ENCODE measurements at regions not wholly inside any gene's neighbourhood (a gene's known extent, or its start where the extent isn't known, plus 50 kb on each side); places are given as distances from the start of the nearest gene placed in this dataset.
A peak's percentile ranks its signal among the peaks of the same experiment; 100 is the strongest.

- no peaks in the 10 kb centered on the region for H3K36me3 ChIP-seq (ENCODE audit: low read depth)
- intact Hi-C loops (cut with DNase I, micrococcal nuclease), result no loop called here
- no peaks in the 10 kb centered on the region for H3K9me3 ChIP-seq
- no peak overlapping the region for H3K4me3 ChIP-seq
- no peak for ATAC-seq
- TF ChIP-seq CTCF (IDR thresholded peaks at IDR 0.05), result no peak
- no peaks in the 10 kb centered on the region for H3K4me1 ChIP-seq (ENCODE audit: low read depth)
- DNase-seq, result peak in 1 of 3 donors; percentile 6
Observed at GRCh38 chr18:57242285-57242684, 95.4 kb downstream of the BOD1L2 start.

- H3K4me1 ChIP-seq (ENCODE audit: low read depth), result no peaks in the 10 kb centered on the region
- no peak overlapping the region for H3K4me3 ChIP-seq
- ATAC-seq, result no peak
- DNase-seq, result no peak
- no peaks in the 10 kb centered on the region for H3K36me3 ChIP-seq (ENCODE audit: low read depth)
- no peak for TF ChIP-seq CTCF (IDR thresholded peaks at IDR 0.05)
- intact Hi-C loops (cut with DNase I, micrococcal nuclease), result no loop called here
- H3K9me3 ChIP-seq, result no peaks in the 10 kb centered on the region
Observed at GRCh38 chr18:57243624-57244179, 96.8 kb downstream of the BOD1L2 start.

- TF ChIP-seq CTCF (IDR thresholded peaks at IDR 0.05), result no peak
- ATAC-seq (no peak), DNase-seq (no peak)
- Histone ChIP-seq H3K4me3 (no peak overlapping the region), H3K9me3 (no peaks in the 10 kb centered on the region), H3K4me1 (ENCODE audit: low read depth) (no peaks in the 10 kb centered on the region), H3K36me3 (ENCODE audit: low read depth) (no peaks in the 10 kb centered on the region)
- intact Hi-C loops (cut with DNase I, micrococcal nuclease), result no loop called here
Observed at GRCh38 chr18:57249179-57249578, 102.3 kb downstream of the BOD1L2 start.

- no peak for TF ChIP-seq CTCF (IDR thresholded peaks at IDR 0.05)
- no peaks in the 10 kb centered on the region for H3K36me3 ChIP-seq (ENCODE audit: low read depth)
- DNase-seq (no peak), ATAC-seq (no peak)
- H3K9me3 ChIP-seq, result no peaks in the 10 kb centered on the region
- intact Hi-C loops (cut with DNase I, micrococcal nuclease), result no loop called here
- no peaks in the 10 kb centered on the region for H3K4me1 ChIP-seq (ENCODE audit: low read depth)
- no peak overlapping the region for H3K4me3 ChIP-seq
Observed at GRCh38 chr18:57249883-57250282, 102.5 kb upstream of the ST8SIA3 start.

GRCh38 chr18:57251747-57252146 is 100.6 kb upstream of the ST8SIA3 start:
- no peak overlapping the region for H3K4me3 ChIP-seq
- ATAC-seq (no peak), DNase-seq (no peak)
- TF ChIP-seq CTCF (IDR thresholded peaks at IDR 0.05), result no peak
- H3K4me1 ChIP-seq (ENCODE audit: low read depth), result no peaks in the 10 kb centered on the region
- intact Hi-C loops (cut with DNase I, micrococcal nuclease), result no loop called here
- no peaks in the 10 kb centered on the region for H3K36me3 ChIP-seq (ENCODE audit: low read depth)
- H3K9me3 ChIP-seq, result no peaks in the 10 kb centered on the region

GRCh38 chr18:57253903-57254302 is 98.5 kb upstream of the ST8SIA3 start:
- no peak for DNase-seq
- no peak for TF ChIP-seq CTCF (IDR thresholded peaks at IDR 0.05)
- ATAC-seq, result no peak
- no peaks in the 10 kb centered on the region for H3K4me1 ChIP-seq (ENCODE audit: low read depth)
- H3K36me3 ChIP-seq (ENCODE audit: low read depth), result no peaks in the 10 kb centered on the region
- H3K9me3 ChIP-seq, result no peaks in the 10 kb centered on the region
- intact Hi-C loops (cut with DNase I, micrococcal nuclease), result no loop called here
- no peak overlapping the region for H3K4me3 ChIP-seq
